Thoracic aorta (tissue), 2 donors: ENCODE measurements at regions not wholly inside any gene's neighbourhood (a gene's known extent, or its start where the extent isn't known, plus 50 kb on each side); places are given as distances from the start of the nearest gene placed in this dataset.

Source experiments
- ATAC-seq: fragments of 150-250 bp; one replicate; pipeline ENCODE4 v1.8.0; 2017; ENCODE audit warnings: low read depth; ENCODE audit not compliant: insufficient number of reproducible peaks, low FRiP score
- DNase-seq: peaks from one replicate; pipeline ENCODE4 v3.0.0-alpha.2; 2020; ENCODE audit warnings: low spot score
- H3K27ac ChIP-seq, 2 donors: fragments of 200-600 bp; sonication (generic); 1 replicate in 1 of 2; 2 replicates in 1 of 2; pipeline ENCODE4 v1.5.1; 2016; ENCODE audit warnings: mild to moderate bottlenecking in 2 of 2, moderate library complexity in 2 of 2
- H3K27me3 ChIP-seq: fragments of 200-600 bp; sonication (generic); replicated peaks from 2 replicates; pipeline ENCODE4 v1.6.0; 2016; ENCODE audit warnings: mild to moderate bottlenecking; ENCODE audit not compliant: insufficient read depth
- H3K36me3 ChIP-seq: fragments of 200-600 bp; sonication (generic); one replicate; pipeline ENCODE4 v1.5.1; 2016
- H3K4me1 ChIP-seq, 2 donors: fragments of 200-600 bp; sonication (generic); 1 replicate in 1 of 2; 2 replicates in 1 of 2; pipeline versions ENCODE4 v1.5.1 to v1.6.0; 2016; ENCODE audit warnings: low read depth in 2 of 2, mild to moderate bottlenecking in 1 of 2; ENCODE audit not compliant: control insufficient read depth in 1 of 2
- H3K4me3 ChIP-seq: fragments of 200-600 bp; sonication (generic); 2 replicates; pipeline ENCODE4 v1.5.1; 2016; ENCODE audit warnings: mild to moderate bottlenecking
- H3K9me3 ChIP-seq: fragments of 200-600 bp; sonication (generic); 2 replicates; pipeline ENCODE4 v1.5.1; 2016
- CTCF ChIP-seq: fragments of 200-600 bp; sonication (generic); IDR thresholded peaks from one replicate; pipeline ENCODE4 v1.5.1; 2019; ENCODE audit warnings: antibody characterized with exemption

GRCh38 chr6:30411515-30412207, 66.7 kb downstream of the RPP21 start:
- Histone ChIP-seq H3K27me3 (no peaks in the 10 kb centered on the region), H3K4me3 (no peak overlapping the region), H3K4me1 (no peaks in the 10 kb centered on the region), H3K27ac (no peak overlapping the region), H3K36me3 (no peaks in the 10 kb centered on the region), H3K9me3 (peaks cover 5% of the 10 kb centered on the region)
- no peak for ATAC-seq
- no peak for DNase-seq
- TF ChIP-seq CTCF: peak; percentile 54

- ATAC-seq: no peak
- no peaks in the 10 kb centered on the region for H3K36me3 ChIP-seq
- no peak for DNase-seq
- no peak overlapping the region for H3K4me3 ChIP-seq
- no peak overlapping the region for H3K27ac ChIP-seq
- no peaks in the 10 kb centered on the region for H3K27me3 ChIP-seq
- no peak for TF ChIP-seq CTCF
- no peaks in the 10 kb centered on the region for H3K4me1 ChIP-seq
- no peaks in the 10 kb centered on the region for H3K9me3 ChIP-seq
Observed at GRCh38 chr6:30418448-30418847, 70.9 kb upstream of the HLA-E start.

- Histone ChIP-seq H3K27ac (no peak overlapping the region), H3K27me3 (no peaks in the 10 kb centered on the region), H3K9me3 (peaks cover 3% of the 10 kb centered on the region), H3K4me3 (no peak overlapping the region), H3K4me1 (no peaks in the 10 kb centered on the region), H3K36me3 (no peaks in the 10 kb centered on the region)
- DNase-seq (no peak), ATAC-seq (no peak)
- TF ChIP-seq CTCF: no peak
Observed at GRCh38 chr6:30424549-30424948, 64.8 kb upstream of the HLA-E start.
